Skeletal muscle cell (primary cell): ENCODE measurements at regions not wholly inside any gene's neighbourhood (a gene's known extent, or its start where the extent isn't known, plus 50 kb on each side); places are given as distances from the start of the nearest gene placed in this dataset.

Experiments
- DNase-seq: peaks from one replicate; pipeline ENCODE4 v3.0.0-alpha.2; 2010; ENCODE audit warnings: low read depth
- H3K4me3 ChIP-seq: 2 replicates; pipeline ENCODE4 v1.5.1; 2011; ENCODE audit warnings: low read depth, mild to moderate bottlenecking, control low read depth, low read length, moderate library complexity

DNA sequence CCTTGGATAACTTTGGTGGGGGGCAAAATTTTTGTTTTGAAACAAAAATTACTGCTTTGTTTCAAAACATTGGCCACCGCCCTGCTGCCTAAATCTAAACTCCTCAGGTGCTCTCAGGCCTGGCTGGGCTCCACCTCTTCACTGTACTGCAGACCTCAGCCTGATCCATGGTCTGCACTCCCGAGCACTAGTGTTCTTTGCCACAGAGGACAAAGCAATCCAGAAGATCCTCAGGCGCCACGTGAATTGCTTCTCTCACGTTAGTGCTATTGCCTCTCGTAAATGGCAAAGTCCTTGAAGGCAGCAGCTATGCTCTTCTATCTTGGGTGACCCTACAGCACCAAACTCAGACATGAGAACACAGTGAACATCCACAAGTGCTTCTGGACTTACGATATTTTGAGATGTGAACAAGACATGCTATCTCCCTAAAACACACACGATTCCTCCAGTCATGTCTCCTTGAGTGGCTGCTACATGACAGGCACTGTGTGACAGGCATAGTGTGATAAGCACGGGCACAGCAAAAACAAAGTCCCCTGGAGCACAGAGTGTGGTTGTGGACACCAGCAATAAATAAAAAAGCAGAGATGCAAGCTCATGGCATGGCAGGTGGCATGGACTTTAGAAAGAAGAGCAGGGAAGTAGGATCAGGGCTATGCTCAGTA lies 582.1 kb upstream of the DPP6 start:
- no peak for DNase-seq

DNA sequence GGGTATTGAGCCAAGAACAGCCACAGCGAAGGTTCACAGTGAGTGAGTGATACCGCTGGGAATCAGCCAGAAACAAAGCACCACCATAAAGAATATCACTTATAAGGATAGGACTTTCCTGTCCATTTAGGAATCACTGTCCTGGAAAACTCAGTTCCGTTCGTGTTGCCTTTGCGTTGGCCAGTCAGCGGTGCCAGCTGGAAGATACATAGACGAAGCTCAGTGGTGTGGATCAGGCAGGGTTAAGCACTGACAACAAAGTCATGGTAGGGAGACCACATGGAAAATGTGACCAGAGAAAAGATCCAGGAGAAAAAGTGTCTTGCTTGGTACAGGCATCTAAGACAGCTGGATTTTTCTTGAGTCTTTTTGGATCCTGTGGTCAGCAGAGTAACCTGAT lies 579.7 kb upstream of the DPP6 start:
- no peak for DNase-seq
- no peak overlapping the region for H3K4me3 ChIP-seq

More for the DNA sequence above, 582.1 kb upstream of the DPP6 start:
- H3K4me3 ChIP-seq: no peak overlapping the region

DNA sequence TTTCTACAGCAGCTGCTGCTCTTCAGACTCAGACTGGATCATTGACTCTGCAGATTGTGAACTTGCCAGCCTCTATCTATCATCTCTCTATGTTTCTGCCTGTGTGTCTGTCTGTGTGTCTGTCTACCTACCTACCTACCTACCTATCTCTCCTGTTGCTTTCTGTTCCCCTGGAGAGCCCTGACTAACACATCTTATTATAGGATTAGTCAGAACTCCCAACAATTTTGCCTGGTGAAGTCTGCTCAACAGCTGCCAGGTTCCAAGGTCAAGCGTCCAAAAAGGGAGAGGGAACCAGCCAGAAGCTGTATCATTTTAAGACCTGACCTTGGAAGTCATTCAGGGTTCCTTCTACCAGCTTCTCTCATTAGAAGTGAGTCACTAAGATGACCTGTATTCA lies 579.0 kb upstream of the DPP6 start:
- no peak for DNase-seq
- no peak overlapping the region for H3K4me3 ChIP-seq

DNA sequence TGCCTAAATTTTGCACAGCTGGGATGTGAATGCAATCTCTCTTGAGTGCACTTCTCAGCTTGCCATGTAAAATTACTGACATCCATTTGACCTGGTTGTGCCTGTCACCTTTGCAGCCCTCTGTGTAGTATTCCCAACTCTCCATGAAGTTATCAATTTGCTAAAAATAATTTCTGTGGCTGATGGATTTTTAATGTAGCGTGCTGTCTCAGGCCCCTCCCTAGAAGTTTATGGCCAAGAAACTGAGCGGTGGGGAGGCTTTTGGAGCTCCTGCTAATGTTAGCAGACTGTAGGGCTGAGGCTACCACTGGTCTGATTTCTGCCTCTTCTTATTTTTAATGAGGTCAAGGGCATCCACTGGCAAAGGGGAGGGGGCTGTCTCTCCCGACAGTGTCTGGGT lies 577.0 kb upstream of the DPP6 start:
- H3K4me3 ChIP-seq: no peak overlapping the region
- DNase-seq: no peak

DNA sequence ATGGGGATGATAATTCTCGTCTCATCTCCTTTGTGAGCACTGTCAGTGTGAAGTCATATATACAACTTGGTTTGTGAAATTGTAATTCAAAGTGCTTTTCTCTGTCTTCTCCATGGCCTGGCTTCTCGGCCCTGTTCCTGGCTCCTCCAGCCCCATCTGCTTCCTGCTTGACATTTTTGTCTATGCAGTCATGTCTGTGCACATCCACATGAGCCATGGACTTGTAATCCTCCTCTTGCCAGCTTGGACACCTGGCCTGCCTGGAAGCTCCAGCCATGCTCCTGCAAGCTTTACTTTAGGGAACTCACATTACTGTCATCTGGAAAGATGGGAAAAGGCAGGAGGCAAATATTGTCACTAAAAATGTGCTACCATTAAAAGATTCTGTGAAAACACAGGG lies 576.0 kb upstream of the DPP6 start:
- no peak overlapping the region for H3K4me3 ChIP-seq
- no peak for DNase-seq

DNA sequence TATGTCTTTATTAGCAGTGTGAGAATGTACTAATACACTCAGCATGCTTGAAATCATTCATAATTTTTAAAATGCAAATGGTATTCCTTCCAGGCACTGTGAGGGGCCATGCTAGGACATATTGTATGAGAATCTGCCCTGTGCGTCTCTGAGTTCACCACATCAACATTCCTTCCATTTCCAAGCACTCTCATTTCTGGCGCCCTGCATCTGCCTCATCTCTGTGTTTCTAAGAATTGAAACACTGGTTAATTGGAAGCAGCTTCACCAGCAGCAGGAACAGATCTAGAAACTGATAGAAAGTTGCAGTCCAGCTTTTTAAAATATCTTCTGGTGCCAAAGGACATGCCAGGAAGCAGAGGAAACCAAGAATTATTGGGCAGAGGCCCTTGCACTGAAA lies 555.9 kb upstream of the DPP6 start:
- no peak overlapping the region for H3K4me3 ChIP-seq
- DNase-seq: no peak

DNA sequence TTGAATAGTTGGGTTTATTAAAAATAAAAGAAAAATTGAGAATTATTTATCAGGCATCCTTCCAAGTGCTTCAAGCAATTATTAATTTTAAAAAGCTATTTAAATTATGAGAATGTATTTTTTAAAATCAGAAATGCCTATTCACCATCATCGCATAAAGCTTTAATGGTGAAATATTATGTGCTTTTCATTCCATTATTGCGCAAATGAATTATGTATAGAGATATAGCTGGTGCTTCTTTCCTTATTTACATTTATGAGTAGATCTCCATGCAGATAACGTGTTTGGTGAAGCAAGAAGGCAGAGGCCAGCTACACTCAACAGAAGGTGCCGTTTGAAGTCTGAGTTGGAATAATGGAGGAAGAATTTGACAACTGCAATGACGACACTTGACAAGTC lies 549.1 kb upstream of the DPP6 start:
- no peak for DNase-seq
- H3K4me3 ChIP-seq: no peak overlapping the region

DNA sequence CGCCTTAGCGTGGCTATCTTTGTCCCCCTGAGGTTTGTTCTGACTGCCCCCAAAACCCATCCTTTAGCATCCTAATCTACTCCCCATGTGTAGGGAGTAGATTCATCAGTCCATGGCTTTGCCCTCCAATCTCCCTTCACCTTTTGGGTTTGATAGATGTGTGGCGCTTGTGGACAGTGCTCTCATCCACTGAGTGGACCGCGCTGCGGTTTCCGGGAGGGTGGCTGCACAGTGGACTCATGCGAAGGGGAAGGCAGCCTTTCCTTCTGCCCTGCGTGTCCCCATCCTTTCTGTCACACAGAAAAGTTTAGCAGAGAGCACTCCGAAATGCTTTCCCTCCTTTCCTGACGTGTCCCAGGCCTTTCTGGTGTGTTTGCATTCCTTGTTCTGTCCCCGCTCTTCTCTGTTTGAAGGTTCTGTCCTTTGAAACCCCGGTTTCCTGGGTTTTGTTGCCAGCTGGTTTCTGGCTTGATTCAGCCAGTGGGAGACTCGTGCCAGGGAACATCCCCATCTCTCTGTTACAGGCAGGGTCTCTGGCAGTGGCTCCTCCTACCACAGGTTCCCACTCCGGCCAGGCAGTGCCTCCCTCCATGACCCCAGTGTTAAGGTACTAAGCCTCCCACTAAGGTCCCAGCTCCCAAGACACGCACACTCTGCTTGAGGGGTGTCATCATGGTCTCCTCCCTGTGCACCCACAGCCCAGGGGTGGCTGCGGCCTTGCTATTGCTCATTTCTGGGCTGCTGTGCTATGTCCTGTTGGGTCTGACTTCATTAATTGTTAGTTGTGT lies 547.7 kb upstream of the DPP6 start:
- no peak for DNase-seq

DNA sequence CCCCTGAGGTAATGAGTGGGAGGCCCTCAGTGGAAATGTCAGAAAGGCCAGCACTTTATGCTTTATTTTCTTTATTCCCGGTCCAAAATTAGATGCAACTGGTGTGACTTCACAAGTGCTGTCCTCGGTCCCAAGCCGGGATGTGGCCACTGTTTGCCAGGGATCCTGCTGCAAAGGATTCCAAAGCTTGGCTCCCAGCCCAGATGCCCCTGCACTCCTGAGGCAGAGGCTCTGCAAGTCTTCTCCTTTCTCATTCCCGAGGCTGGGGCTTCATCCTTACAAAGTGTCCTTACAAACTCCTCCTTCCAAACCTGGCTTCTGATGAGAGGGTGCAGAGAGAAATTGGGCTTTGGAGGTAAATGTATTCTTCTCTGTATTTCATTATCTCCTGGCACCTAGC lies 544.3 kb upstream of the DPP6 start:
- H3K4me3 ChIP-seq: no peak overlapping the region
- DNase-seq: no peak

More for the DNA sequence above, 547.7 kb upstream of the DPP6 start:
- H3K4me3 ChIP-seq: no peak overlapping the region

DNA sequence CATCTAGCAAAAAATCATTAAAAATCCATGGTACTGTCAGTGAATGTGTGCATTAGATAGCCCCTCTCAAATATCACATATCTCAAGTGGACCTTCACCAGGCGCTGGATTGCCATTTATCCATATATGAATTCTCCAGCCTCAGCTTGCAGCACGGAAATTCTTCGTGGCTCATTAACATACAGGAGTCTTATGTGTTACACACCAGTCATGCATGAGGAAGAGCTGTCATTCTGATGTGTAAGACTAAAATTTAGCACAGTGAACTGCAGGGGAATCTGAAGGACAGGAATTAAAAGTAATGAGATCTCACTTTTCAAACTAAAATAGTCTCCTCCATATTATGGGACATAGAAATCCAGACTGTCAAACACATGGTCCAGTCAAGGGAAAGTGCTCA lies 542.4 kb upstream of the DPP6 start:
- H3K4me3 ChIP-seq: no peak overlapping the region
- DNase-seq: no peak

DNA sequence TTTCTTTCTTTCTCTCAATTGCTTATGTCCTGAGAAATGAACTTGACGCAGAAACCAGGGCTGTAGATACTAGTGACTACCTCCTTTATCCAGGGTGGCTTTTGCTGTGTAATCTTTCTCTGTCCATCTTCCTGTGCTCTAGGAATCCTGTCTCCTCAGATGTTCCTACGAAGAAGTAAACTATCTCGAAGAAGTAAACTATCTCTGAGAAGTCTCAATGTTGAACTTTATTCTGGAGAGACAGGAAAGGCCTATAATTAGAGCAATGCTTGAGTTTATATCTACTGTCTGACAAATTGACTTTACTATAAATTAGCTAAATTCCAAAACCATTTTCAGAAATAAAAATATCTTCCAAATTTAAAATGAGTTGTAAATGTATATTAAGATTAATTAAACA lies 541.5 kb upstream of the DPP6 start:
- DNase-seq: no peak
- no peak overlapping the region for H3K4me3 ChIP-seq

DNA sequence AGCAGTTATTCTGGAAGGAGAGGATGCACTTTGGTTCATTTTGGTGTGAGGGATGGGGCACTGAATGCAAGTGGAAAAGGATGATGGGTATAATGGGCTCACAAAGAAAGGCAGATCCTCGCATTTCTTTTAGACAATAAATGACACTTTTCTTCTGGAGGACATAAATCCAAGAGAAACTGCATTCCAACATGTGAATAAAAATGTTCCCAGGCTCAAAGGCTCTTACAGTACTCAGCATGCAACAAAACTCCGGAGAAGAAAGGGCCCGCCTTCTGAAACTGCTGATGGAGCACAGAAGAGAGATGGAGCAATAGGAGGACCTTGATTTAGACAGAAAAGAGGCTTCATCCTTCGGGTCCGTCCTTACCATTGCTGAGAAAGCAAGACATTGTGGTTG lies 538.2 kb upstream of the DPP6 start:
- H3K4me3 ChIP-seq: no peak overlapping the region
- DNase-seq: no peak

DNA sequence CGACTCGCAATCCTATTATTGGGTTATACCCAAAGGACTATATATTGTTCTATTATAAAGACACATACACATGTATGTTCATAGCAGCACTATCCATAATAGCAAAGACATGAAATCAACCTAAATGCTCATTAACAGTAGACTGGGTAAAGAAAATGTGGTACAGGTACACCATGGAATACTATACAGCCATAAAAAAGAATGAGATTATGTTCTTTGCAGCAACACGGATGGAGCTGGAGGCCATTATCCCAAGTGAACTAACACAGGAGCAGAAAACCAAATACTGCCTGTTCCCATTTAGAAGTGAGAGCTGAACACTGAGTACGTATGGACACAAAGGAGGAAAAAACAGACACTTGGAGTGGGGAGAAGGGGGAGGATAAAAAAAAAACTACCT lies 536.8 kb upstream of the DPP6 start:
- no peak for DNase-seq
- no peak overlapping the region for H3K4me3 ChIP-seq

DNA sequence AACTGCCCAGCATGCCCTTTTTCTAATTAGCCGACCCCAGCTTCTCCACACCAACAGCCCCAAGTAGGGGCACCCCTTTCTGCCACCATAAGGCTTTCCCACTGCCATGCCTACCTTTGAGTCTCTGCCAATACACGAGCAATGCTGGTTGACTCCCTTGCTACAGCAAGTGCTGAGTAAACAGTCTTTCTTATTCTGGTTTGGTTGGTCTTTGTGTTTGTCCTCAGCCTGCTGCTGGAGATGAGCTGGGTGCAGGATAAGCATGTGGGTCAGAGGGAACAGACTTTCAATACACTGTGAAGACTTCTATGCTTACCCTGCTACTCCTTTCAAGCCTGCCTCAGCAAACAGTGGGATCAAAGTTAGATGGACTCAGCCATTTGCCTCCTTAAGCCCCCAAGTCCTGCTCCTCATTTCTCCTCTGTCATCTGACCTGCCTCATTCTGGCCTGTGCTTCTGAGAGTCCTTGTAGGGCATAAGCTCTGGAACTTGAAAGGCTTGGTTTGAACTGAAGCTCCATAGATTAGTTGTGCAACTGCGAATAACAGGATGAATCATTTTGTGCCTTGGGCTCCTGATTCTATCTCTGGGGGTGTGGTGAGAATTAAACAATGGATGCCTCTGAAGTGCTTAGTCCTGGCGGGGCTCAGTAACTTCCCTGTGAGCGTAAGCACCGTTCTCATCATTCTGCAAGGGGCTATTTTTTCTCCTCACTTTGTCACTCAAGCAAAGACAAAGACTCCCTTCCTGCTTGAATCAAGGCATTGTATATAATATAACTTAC lies 533.8 kb upstream of the DPP6 start:
- no peak for DNase-seq

DNA sequence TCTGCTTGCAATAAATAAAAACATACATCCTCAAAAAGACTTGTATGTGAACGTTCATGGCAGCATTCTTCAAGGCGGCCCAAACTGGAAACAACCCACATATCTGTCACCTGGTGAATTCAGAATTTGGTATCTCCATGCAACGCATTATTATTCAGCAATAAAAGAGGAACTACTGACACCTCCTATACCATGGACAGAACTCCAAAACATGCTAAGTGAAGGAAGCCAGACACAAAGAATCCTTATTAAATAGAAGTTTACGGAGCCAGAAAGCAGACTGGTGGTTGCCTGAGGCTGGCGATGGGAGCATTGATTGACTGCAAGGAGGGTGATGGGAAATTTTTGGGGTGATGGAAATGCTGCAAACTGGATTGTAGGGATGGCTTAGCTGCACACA lies 530.8 kb upstream of the DPP6 start:
- H3K4me3 ChIP-seq: no peak overlapping the region
- no peak for DNase-seq

More for the DNA sequence above, 533.8 kb upstream of the DPP6 start:
- H3K4me3 ChIP-seq: no peak overlapping the region

DNA sequence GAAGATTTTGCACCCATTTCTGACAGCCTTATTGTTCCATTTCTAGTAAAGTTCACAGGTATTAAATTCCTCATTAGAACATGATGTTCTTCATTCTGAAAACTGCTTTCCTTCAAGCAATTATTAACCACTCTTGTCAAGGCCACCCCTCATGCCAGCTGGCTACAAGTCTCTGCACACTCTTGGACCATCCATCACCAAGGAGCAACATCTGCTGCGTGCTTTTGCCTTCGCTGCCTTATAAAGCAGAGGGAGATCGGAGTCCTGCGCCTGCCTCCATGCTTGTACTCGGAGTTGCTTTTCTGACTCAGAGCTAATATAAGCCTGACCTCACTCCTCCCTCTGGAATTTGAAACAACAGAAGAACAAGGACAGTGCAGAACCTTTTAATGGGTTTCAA lies 529.9 kb upstream of the DPP6 start:
- no peak for DNase-seq
- no peak overlapping the region for H3K4me3 ChIP-seq

DNA sequence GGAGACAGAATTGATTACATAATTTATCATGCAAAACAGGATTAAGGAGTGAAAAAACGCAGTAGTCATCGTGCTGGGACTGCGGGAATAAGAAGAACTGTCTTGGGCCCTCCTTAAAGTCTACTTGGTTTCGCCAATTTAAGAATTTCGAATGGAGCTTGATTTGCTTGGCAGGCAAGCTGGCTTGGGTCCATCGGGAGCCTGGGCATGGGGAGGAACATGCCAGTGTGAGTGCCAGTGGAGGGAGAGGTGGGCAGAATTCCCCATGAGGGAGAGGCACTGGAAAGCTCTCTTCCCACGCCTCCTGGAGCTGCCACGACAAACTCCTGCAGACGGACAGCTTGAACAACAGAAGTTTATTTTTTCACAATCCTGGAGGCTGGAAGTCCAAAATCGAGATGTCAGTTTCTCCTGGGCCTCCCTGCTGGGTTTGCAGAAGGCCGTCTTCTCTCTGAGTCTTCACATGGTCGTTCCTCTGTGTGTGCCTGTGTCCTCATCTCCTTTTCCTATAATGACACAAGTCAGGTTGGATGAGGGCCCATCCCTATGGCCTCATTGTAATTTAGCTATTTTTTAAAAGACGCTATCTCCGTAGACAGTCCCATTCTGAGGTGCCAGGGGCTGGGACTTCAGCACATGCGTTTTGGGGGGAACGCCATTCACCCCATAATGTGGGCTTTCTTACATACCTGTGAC lies 528.7 kb upstream of the DPP6 start:
- no peak overlapping the region for H3K4me3 ChIP-seq
- no peak for DNase-seq

DNA sequence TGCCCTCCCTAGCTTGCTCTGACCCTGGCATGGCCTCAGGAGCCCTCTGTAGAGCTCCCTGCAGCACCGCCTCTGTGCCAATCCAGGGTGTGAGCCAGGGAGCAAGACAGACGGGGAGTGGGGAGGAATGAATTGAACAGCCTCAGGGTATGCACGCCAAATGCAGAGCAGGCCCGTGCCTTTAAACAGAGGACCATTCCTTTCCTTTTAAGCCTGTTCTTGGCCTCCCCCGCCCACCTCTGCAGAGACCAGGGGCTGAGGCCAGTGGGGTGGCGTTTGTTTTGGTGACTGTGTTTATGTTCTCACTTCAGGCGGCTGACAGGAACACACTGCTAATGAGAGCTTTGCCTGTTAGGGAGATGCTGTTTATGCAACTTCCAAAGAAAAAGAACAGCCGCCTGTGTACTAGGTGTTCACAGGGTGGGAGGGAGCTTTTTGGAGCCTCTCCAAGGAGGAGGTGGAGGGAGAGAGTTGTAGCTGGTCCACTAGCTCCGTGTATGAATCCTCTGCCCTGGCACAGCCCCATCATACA lies 528.1 kb upstream of the DPP6 start:
- no peak overlapping the region for H3K4me3 ChIP-seq
- DNase-seq: no peak

DNA sequence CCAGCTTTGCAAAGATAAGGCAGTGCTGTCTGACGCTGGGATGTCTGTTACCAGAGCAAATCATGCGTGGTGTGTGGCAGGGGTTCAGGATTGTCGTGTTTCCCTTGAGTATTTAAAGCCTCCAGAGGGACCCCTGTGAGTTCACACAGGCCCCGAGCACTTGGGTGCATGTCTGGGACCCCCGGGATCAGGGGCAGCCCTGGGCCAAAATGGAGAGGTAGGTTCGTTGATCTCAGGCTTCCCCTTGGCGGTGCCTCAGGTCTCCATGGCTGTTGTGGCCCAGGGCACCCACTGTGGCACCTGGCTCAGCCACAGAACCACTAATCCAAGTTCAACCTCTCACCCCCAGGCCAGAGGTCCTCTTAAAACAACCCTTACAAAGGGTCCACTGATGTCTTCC lies 523.1 kb upstream of the DPP6 start:
- no peak for DNase-seq
- no peak overlapping the region for H3K4me3 ChIP-seq
